Muscle of leg (tissue), 3 donors: ENCODE measurements at regions not wholly inside any gene's neighbourhood (a gene's known extent, or its start where the extent isn't known, plus 50 kb on each side); places are given as distances from the start of the nearest gene placed in this dataset.

Experiments used
- DNase-seq: peaks from one replicate; pipeline ENCODE4 v3.0.0; 2013
- H3K27ac ChIP-seq: one replicate; pipeline ENCODE4 v1.5.1; 2013; ENCODE audit warnings: mild to moderate bottlenecking, low read length, control low read depth
- H3K27me3 ChIP-seq: one replicate; pipeline ENCODE4 v1.6.1; 2013; ENCODE audit warnings: low read length; ENCODE audit not compliant: control insufficient read depth, insufficient read depth
- H3K36me3 ChIP-seq: one replicate; pipeline ENCODE4 v1.6.1; 2013; ENCODE audit warnings: low read length; ENCODE audit not compliant: control insufficient read depth, insufficient read depth
- H3K4me1 ChIP-seq: one replicate; pipeline ENCODE4 v1.6.1; 2013; ENCODE audit warnings: low read length; ENCODE audit not compliant: control insufficient read depth, insufficient read depth
- H3K4me3 ChIP-seq: one replicate; pipeline ENCODE4 v1.5.1; 2013; ENCODE audit warnings: low read length, control low read depth
- H3K9me3 ChIP-seq: replicated peaks from 2 replicates; pipeline ENCODE4 v1.6.1; 2013; ENCODE audit warnings: low read depth, low read length; ENCODE audit not compliant: control insufficient read depth
- WGBS: methylation state at CpG from one replicate; pipeline ENCODE4 v1.1.5; 2013; ENCODE audit warnings: missing lambda C conversion rate; ENCODE audit not compliant: insufficient coverage; 5-methylcytosine and 5-hydroxymethylcytosine counted together

GRCh38 chr3:25338158-25338725 lies 89.8 kb upstream of the RARB start:
- H3K36me3 ChIP-seq, result no peaks in the 10 kb centered on the region
- no peaks in the 10 kb centered on the region for H3K27me3 ChIP-seq
- no peaks in the 10 kb centered on the region for H3K9me3 ChIP-seq
- no peak overlapping the region for H3K27ac ChIP-seq
- no peak overlapping the region for H3K4me3 ChIP-seq
- no peaks in the 10 kb centered on the region for H3K4me1 ChIP-seq
- no peak for DNase-seq
- WGBS, result no CpG with 5 or more reads among the region's 1 CpG

DNA sequence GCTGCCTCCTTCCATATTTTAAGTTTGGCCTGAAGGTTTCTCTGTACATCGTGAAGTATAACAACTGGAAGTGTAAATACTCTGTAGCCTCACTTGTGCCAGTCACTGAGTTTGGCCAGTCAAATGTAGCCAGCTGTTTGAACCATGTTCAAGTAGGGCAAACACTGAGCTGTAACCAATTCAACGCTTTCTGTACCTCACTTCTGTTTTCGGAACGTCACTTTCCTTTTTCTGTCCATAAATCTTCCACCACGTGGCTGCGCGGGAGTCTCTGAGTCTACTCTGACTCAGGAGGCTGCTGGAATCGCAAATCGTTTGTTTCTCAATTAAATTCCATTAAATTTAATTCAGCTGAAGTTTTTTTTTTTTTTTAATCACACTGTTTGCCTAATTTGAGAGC lies 88.8 kb upstream of the RARB start:
- no peak overlapping the region for H3K4me3 ChIP-seq
- H3K27ac ChIP-seq, result no peak overlapping the region
- H3K9me3 ChIP-seq, result no peaks in the 10 kb centered on the region
- 73% methylated on average over 3 of the region's 9 CpGs for WGBS
- H3K4me1 ChIP-seq, result no peaks in the 10 kb centered on the region
- H3K27me3 ChIP-seq, result no peaks in the 10 kb centered on the region
- H3K36me3 ChIP-seq, result no peaks in the 10 kb centered on the region
- DNase-seq, result no peak

DNA sequence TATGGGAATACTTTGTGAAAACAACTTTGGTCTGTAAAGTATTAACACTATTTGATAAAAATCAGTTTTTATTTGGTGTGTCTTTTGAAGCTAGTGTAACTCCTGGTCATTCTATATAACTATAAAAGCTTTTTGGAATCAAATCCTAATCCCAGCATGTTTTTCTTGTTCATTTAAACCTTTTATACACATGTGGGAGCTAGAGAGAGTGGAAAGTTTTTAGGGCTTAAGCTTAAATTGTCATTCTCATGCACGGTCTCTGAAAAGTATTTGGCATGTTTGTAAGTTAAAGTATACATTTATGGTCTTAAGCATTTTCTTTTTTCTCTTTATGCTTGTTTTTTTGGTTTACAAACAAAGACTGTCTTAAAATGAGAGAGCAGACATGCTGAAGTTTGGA lies 83.4 kb upstream of the RARB start:
- Histone ChIP-seq H3K4me1 (peaks cover 2% of the 10 kb centered on the region), H3K4me3 (no peak overlapping the region), H3K27me3 (no peaks in the 10 kb centered on the region), H3K36me3 (no peaks in the 10 kb centered on the region), H3K9me3 (no peaks in the 10 kb centered on the region), H3K27ac (no peak overlapping the region)
- DNase-seq, result peak; percentile 87
- WGBS, result no CpG with 5 or more reads among the region's 1 CpG

DNA sequence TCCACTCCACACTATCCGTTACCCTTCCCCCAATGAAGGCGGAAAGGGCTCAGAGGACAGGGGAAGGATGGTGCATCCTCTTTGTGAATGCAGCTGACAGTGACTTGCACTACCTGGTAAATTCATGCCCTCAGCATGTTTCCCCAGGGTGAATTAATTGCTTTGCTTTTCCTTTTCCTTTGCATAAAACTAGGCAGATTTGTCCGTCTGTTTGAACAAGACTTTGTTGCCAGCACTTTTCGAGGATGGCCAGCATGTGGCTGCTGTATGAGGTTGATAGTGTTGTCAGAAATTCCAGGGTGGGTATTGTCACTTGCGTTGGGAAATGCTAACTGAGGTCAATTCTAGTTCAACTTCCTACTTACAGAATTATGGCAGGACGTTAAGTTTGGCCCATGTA lies 79.0 kb upstream of the RARB start:
- Histone ChIP-seq H3K4me1 (peaks cover 4% of the 10 kb centered on the region), H3K4me3 (no peak overlapping the region), H3K27me3 (no peaks in the 10 kb centered on the region), H3K27ac (no peak overlapping the region), H3K9me3 (no peaks in the 10 kb centered on the region), H3K36me3 (no peaks in the 10 kb centered on the region)
- 100% methylated on average over 1 of the region's 6 CpGs for WGBS
- DNase-seq, result peak; percentile 46

DNA sequence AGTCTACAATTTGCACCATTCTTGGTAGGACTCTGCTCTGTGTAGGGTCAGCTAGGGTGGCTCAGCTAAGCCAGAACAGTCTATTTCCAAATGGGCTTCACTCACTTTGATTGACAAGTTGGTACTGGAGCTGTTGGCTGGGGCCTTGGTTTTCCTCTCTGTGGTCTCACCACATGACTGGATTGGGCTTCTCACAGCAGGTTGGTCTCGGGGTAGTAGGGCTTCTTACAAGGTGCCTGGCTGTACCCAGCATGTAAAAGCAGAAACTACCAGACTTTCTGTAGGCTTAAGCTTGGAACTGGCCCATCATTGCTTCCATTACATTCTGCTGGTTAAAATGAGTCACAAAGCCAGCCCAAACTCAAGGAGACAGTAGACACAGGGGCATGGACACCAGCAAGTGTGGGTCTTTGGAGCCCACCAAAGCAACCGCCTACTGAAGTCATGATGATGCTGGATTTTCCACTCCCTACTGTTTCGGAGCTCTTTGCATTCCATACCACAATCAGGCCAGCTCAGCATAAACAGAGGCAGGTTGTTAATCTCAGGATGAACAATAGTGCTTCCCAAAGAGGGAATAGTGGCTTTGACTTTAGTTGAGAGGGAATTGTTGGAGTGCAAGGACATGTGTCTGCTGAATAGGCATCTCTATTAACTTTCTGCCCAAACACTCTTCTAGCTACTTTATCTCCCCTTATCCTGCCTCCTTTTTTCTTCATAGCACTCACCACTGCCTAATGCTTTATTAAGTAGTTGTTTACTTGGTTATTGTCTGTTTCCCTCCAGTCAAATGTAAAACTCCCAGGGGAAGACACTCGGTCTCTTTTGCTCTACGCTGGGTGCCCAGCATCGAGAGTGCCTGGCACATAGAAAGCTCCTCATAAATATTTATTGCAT lies 78.0 kb upstream of the RARB start:
- Histone ChIP-seq H3K27me3 (no peaks in the 10 kb centered on the region), H3K27ac (peak overlapping the region; percentile 44), H3K4me1 (peaks cover 6% of the 10 kb centered on the region), H3K9me3 (no peaks in the 10 kb centered on the region), H3K36me3 (no peaks in the 10 kb centered on the region), H3K4me3 (no peak overlapping the region)
- no peak for DNase-seq
- 100% methylated on average over 2 of the region's 6 CpGs for WGBS

GRCh38 chr3:25350725-25351114 lies 77.3 kb upstream of the RARB start:
- Histone ChIP-seq H3K4me3 (no peak overlapping the region), H3K36me3 (no peaks in the 10 kb centered on the region), H3K4me1 (peaks cover 7% of the 10 kb centered on the region), H3K27me3 (no peaks in the 10 kb centered on the region), H3K9me3 (no peaks in the 10 kb centered on the region), H3K27ac (no peak overlapping the region)
- DNase-seq, result no peak
- no CpG with 5 or more reads among the region's 5 CpGs for WGBS

GRCh38 chr3:25354071-25354470 lies 74.0 kb upstream of the RARB start:
- H3K27ac ChIP-seq, result peak overlapping the region; percentile 47
- no CpG with 5 or more reads among the region's 3 CpGs for WGBS

DNA sequence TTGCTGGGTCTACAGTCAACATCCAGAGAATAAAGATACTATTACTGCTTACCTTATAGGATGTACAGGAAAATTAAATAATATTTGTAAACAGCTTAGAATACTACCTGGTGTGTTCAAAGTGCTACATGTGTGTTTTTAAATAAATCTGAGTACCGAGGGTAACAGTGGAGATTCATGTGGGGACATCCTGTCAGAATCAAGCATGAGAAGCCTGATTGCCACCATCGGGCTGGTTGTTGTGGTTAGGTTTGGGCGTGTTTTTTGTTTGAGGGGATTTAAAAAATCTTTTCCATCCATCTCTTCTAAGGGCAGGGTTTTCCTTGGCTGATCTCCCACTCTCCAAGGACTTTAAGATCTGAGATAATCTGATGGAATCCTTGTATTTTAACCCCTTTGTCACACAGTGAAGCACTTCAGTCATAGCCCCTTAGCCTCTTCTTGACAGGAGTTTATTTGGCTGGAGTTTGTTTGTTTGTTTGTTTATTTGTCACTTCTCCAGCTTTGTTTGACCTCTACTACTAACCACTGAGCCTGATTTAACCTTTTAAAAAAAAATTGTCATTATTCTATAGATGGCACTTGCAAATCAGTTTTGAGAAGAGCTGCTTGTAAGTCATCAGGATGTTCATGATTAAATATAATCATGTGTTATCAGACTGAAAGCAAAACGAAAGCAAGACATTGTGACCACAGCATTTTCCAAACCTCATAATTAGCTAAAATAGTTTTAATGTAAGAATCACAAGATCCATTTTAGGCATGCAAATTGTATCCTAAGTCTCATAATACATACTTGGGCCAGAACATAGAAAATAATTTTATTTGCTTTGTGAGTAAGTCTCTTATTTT lies 72.8 kb upstream of the RARB start:
- WGBS, result 88% methylated on average over 1 of the region's 4 CpGs

More at GRCh38 chr3:25354071-25354470, 74.0 kb upstream of the RARB start:
- Histone ChIP-seq H3K27me3 (no peaks in the 10 kb centered on the region), H3K4me3 (no peak overlapping the region), H3K36me3 (no peaks in the 10 kb centered on the region), H3K9me3 (no peaks in the 10 kb centered on the region), H3K4me1 (peaks cover 5% of the 10 kb centered on the region)
- peak; percentile 45 for DNase-seq

DNA sequence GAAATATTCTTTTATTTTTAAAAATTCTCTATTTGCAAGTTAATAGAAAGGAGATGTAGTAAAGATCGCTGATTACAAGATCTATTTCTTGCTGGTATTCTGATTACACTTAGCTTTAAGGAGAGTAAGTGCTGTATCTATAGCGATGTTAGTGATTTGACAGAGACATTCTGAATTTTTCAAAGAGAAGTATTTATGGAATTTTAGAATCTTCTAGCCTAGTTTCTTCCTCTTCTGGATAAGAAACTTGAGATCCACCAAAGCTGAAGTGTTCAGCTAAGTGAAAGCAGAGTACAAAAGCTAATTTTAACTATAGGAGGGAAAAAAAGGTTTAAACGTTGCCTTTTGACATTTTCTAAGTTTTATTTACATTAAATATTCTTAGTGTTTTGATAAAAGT lies 72.1 kb upstream of the RARB start:
- Histone ChIP-seq H3K4me1 (peaks cover 3% of the 10 kb centered on the region), H3K27me3 (no peaks in the 10 kb centered on the region), H3K27ac (no peak overlapping the region), H3K4me3 (no peak overlapping the region), H3K36me3 (no peaks in the 10 kb centered on the region), H3K9me3 (no peaks in the 10 kb centered on the region)
- no peak for DNase-seq
- no CpG with 5 or more reads among the region's 3 CpGs for WGBS

More for the DNA sequence above, 72.8 kb upstream of the RARB start:
- no peak overlapping the region for H3K27ac ChIP-seq
- peak; percentile 41 for DNase-seq
- H3K36me3 ChIP-seq, result no peaks in the 10 kb centered on the region
- H3K27me3 ChIP-seq, result no peaks in the 10 kb centered on the region
- peaks cover 3% of the 10 kb centered on the region for H3K4me1 ChIP-seq
- H3K9me3 ChIP-seq, result no peaks in the 10 kb centered on the region
- H3K4me3 ChIP-seq, result no peak overlapping the region

- WGBS, result 80% methylated on average over 7 of the region's 7 CpGs
- no peak overlapping the region for H3K27ac ChIP-seq
- no peak for DNase-seq
- H3K9me3 ChIP-seq, result no peaks in the 10 kb centered on the region
- H3K36me3 ChIP-seq, result no peaks in the 10 kb centered on the region
- H3K27me3 ChIP-seq, result no peaks in the 10 kb centered on the region
- H3K4me1 ChIP-seq, result no peaks in the 10 kb centered on the region
- no peak overlapping the region for H3K4me3 ChIP-seq
Observed at GRCh38 chr3:25362118-25362517, 65.9 kb upstream of the RARB start.
